ENCODE measurements at regions not wholly inside any gene's neighbourhood (a gene's known extent, or its start where the extent isn't known, plus 50 kb on each side); places are given as distances from the start of the nearest gene placed in this dataset.

DNA sequence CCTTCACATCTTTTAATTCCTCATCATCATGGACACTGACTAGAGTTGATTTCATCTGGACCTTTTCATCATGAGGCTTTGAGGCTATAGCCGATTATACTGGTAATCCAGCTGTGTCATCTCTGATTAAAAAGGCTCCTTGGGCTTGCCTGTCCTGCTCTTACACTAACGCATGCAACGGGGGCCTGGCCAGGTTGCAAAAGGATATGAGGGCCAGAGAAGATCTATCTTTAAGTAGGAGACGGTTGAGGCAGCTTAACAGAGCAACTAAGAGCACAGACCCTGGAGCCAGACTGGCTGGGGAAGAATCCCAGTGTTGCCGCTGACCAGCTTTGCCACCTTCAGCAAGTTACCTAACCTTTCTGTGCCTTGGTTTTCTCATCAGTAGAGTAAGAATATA lies 211.5 kb downstream of the PTEN start:
- Histone ChIP-seq H3K4me3 (replicated peaks in 1 of 4; ENCODE audit: control extremely low read depth in 1 of 4, insufficient read depth in 1 of 4, low read depth in 3 of 4, low read length in 4 of 4) (no peak overlapping the region), H3K27ac (ENCODE audit: insufficient read depth, low read length) (no peak overlapping the region), H3K36me3 (ENCODE audit: control insufficient read depth, insufficient read depth, low read length) (no peaks in the 10 kb centered on the region), H3K9me3 (ENCODE audit: control insufficient read depth, insufficient read depth, low read depth, low read length) (no peaks in the 10 kb centered on the region), H4K20me1 (ENCODE audit: control insufficient read depth, extremely low read depth, insufficient read depth, low read length) (no peaks in the 10 kb centered on the region), H3K4me2 (ENCODE audit: extremely low read depth, insufficient read depth, low read length) (no peak overlapping the region), H2AFZ (ENCODE audit: low read length) (no peak overlapping the region), H3K79me2 (ENCODE audit: control insufficient read depth, insufficient read depth, low read length) (no peaks in the 10 kb centered on the region), H3K27me3 (ENCODE audit: control insufficient read depth, insufficient read depth, low read length) (no peaks in the 10 kb centered on the region), H3K4me1 (ENCODE audit: control insufficient read depth, extremely low read depth, insufficient read depth, low read length) (peaks cover 7% of the 10 kb centered on the region), H3K9ac (ENCODE audit: insufficient read depth, low read length) (no peak overlapping the region)
- no peak for DNase-seq (ENCODE audit: low read depth in 2 of 2)
- TF ChIP-seq EZH2 (IDR thresholded peaks at IDR 0.05; ENCODE audit: low read length, missing control alignments): no peak
- no peak for TF ChIP-seq CTCF (conservative IDR thresholded peaks at IDR 0.05 in 1 of 2, IDR thresholded peaks at IDR 0.05 in 1 of 2; ENCODE audit: low read depth in 1 of 2, low read length in 2 of 2)

DNA sequence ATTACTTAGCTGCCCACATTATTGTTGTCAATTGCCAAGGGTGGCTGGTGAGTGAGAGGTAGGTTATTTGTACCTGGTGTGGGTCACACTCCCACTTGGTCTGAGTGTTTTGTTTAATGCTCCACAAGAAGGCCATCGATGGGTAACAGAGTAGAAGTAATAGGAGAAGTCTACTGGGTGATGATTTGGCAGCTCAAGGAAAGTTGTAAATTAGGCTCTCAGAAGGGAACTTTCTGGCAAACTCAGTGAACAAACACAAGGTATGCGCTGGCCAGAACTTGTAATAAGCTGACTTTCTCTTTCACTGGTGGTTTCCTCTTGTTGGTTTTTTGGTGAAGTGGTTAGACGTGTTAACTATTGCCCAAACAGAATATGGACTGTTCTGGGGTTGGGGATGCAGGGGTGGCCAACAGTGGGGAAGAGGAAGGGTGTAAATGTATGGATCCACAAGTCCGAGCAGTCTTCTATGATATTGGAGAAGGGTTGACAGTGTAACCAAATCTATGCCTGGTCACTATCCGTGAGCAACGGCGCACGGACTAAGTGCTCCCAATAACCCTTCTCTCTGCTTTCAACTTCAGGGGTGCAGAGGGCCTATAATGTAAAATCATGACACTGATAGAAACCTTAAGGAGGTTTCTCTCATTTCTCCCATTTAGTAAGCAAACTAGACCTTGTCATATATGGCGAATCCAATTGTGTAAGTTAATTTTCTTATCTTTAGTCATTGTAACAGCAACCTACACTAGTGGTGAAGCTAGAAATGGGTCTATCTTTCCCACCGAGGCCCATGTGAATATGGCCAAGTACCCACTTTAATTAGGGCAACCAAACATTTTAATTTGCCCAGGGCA lies 212.8 kb downstream of the PTEN start:
- H3K4me1 ChIP-seq (ENCODE audit: control insufficient read depth, extremely low read depth, insufficient read depth, low read length): peaks cover 14% of the 10 kb centered on the region

DNA sequence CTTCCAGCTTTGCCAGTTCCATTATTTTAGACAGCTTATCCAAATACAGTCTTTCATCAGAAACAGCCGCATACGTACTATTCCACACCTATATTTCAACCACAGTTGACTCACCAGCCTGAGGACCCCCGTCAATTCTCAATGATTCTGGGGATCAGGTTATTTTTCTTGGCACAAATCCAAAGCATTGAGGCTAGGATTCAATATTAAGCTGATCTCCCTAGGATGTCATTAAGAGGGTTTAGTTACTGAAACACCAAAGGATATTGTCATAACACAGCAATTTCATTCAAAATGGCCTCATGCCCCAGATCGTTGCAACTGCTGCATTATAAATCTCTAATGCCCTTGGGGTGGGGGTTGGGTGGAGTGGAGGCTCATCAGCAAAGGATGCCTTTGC lies 214.6 kb downstream of the PTEN start:
- Histone ChIP-seq H3K4me3 (replicated peaks in 1 of 4; ENCODE audit: control extremely low read depth in 1 of 4, insufficient read depth in 1 of 4, low read depth in 3 of 4, low read length in 4 of 4) (no peak overlapping the region), H3K9ac (ENCODE audit: insufficient read depth, low read length) (no peak overlapping the region), H3K9me3 (ENCODE audit: control insufficient read depth, insufficient read depth, low read depth, low read length) (no peaks in the 10 kb centered on the region), H3K36me3 (ENCODE audit: control insufficient read depth, insufficient read depth, low read length) (no peaks in the 10 kb centered on the region), H3K27me3 (ENCODE audit: control insufficient read depth, insufficient read depth, low read length) (no peaks in the 10 kb centered on the region), H3K79me2 (ENCODE audit: control insufficient read depth, insufficient read depth, low read length) (no peaks in the 10 kb centered on the region), H4K20me1 (ENCODE audit: control insufficient read depth, extremely low read depth, insufficient read depth, low read length) (no peaks in the 10 kb centered on the region), H3K27ac (ENCODE audit: insufficient read depth, low read length) (no peak overlapping the region), H3K4me1 (ENCODE audit: control insufficient read depth, extremely low read depth, insufficient read depth, low read length) (peaks cover 14% of the 10 kb centered on the region), H2AFZ (ENCODE audit: low read length) (no peak overlapping the region), H3K4me2 (ENCODE audit: extremely low read depth, insufficient read depth, low read length) (no peak overlapping the region)
- TF ChIP-seq EZH2 (IDR thresholded peaks at IDR 0.05; ENCODE audit: low read length, missing control alignments): no peak
- no peak for TF ChIP-seq CTCF (conservative IDR thresholded peaks at IDR 0.05 in 1 of 2, IDR thresholded peaks at IDR 0.05 in 1 of 2; ENCODE audit: low read depth in 1 of 2, low read length in 2 of 2)
- DNase-seq (ENCODE audit: low read depth in 2 of 2): peak in 1 of 2 donors; percentile 37

More for the DNA sequence above, 212.8 kb downstream of the PTEN start:
- Histone ChIP-seq H3K27me3 (ENCODE audit: control insufficient read depth, insufficient read depth, low read length) (no peaks in the 10 kb centered on the region), H3K9me3 (ENCODE audit: control insufficient read depth, insufficient read depth, low read depth, low read length) (no peaks in the 10 kb centered on the region), H3K36me3 (ENCODE audit: control insufficient read depth, insufficient read depth, low read length) (no peaks in the 10 kb centered on the region), H2AFZ (ENCODE audit: low read length) (no peak overlapping the region), H3K4me2 (ENCODE audit: extremely low read depth, insufficient read depth, low read length) (no peak overlapping the region), H3K79me2 (ENCODE audit: control insufficient read depth, insufficient read depth, low read length) (no peaks in the 10 kb centered on the region), H3K4me3 (replicated peaks in 1 of 4; ENCODE audit: control extremely low read depth in 1 of 4, insufficient read depth in 1 of 4, low read depth in 3 of 4, low read length in 4 of 4) (no peak overlapping the region), H3K9ac (ENCODE audit: insufficient read depth, low read length) (no peak overlapping the region), H3K27ac (ENCODE audit: insufficient read depth, low read length) (no peak overlapping the region), H4K20me1 (ENCODE audit: control insufficient read depth, extremely low read depth, insufficient read depth, low read length) (no peaks in the 10 kb centered on the region)
- DNase-seq (ENCODE audit: low read depth in 2 of 2): peak in 1 of 2 donors; percentile 17
- TF ChIP-seq EZH2 (IDR thresholded peaks at IDR 0.05; ENCODE audit: low read length, missing control alignments): no peak
- TF ChIP-seq CTCF (conservative IDR thresholded peaks at IDR 0.05 in 1 of 2, IDR thresholded peaks at IDR 0.05 in 1 of 2; ENCODE audit: low read depth in 1 of 2, low read length in 2 of 2): no peak
